Activated CD4-positive, alpha-beta T cell treated with anti-CD3 and anti-CD28 coated beads for 36 hours (primary cell): ENCODE measurements at regions not wholly inside any gene's neighbourhood (a gene's known extent, or its start where the extent isn't known, plus 50 kb on each side); places are given as distances from the start of the nearest gene placed in this dataset.
"Not testable (repeated sequence)": the region's sequence is repeated elsewhere in the genome, so short reads cannot be mapped to it uniquely, and the experiment has no call there.

Experiments
- ATAC-seq: fragments of 200-7000 bp; cut with Tn5 transposase; one replicate; pipeline ENCODE4 v1.10.0; 2021; ENCODE audit warnings: mild to moderate bottlenecking, moderate library complexity
- CTCF ChIA-PET: fragments of 350-600 bp; sonication (Branson Sonifier 250); formaldehyde crosslinking; loops from one replicate; lab custom pipeline; 2021; ENCODE audit warnings: antibody characterized with exemption; lab: Charles Lee
- POLR2A ChIA-PET: fragments of 350-600 bp; sonication (Branson Sonifier 250); formaldehyde crosslinking; loops from one replicate; lab custom pipeline; 2021; ENCODE audit warnings: antibody characterized with exemption, inconsistent platforms; lab: Charles Lee
- DNase-seq: peaks from one replicate; pipeline ENCODE4 v3.0.0-alpha.2; 2020
- H3K27ac Mint-ChIP-seq: one replicate; pipeline ENCODE4 v1.8.0; 2021; ENCODE audit warnings: mixed read lengths
- H3K27me3 Mint-ChIP-seq: one replicate; pipeline ENCODE4 v1.8.0; 2021; ENCODE audit warnings: mixed read lengths
- H3K36me3 Mint-ChIP-seq: one replicate; pipeline ENCODE4 v1.8.0; 2021; ENCODE audit warnings: low read depth, mixed read lengths
- H3K4me1 Mint-ChIP-seq: one replicate; pipeline ENCODE4 v1.8.0; 2021; ENCODE audit warnings: mixed read lengths
- H3K4me3 Mint-ChIP-seq: one replicate; pipeline ENCODE4 v1.8.0; 2021; ENCODE audit warnings: mild to moderate bottlenecking, moderate library complexity, mixed read lengths
- H3K9me3 Mint-ChIP-seq: one replicate; pipeline ENCODE4 v1.8.0; 2021; ENCODE audit warnings: low read depth, mixed read lengths
- intact Hi-C, 2 experiments: fragments of 100-400 bp; cut with DNase I in 1 of 2; cut with micrococcal nuclease in 1 of 2; formaldehyde crosslinking; loops; one replicate each; pipeline versions ENCODE4 v1.14.2 to v1.15.1; 2022 to 2024; cut with DNase I, micrococcal nuclease

- Mint-ChIP-seq H3K4me1 (peaks cover 23% of the 10 kb centered on the region), H3K27ac (no peak overlapping the region), H3K27me3 (no peaks in the 10 kb centered on the region), H3K36me3 (no peaks in the 10 kb centered on the region), H3K4me3 (no peak overlapping the region), H3K9me3 (no peaks in the 10 kb centered on the region)
- ATAC-seq (peak; percentile 65), DNase-seq (no peak)
- ChIA-PET POLR2A (interaction anchor here (0.6 kb wide), 1 partner anchor 330 kb away, joined by 3 read pairs; no protein-coding TSS in a partner anchor), CTCF (interaction anchor here (0.7 to 0.8 kb wide), 3 partner anchors 22 to 174 kb away, joined by 3 to 4 read pairs (median 3); no protein-coding TSS in a partner anchor)
- intact Hi-C loops = no loop called here
Measured at GRCh38 chr13:40363653-40364052, 302.8 kb downstream of the FOXO1 start.

- ATAC-seq = no peak
- CTCF ChIA-PET = no interaction called here
Measured at GRCh38 chr13:40366119-40366518, 300.3 kb downstream of the FOXO1 start.

GRCh38 chr13:40368127-40368891 is 298.1 kb downstream of the FOXO1 start:
- intact Hi-C loops = no loop called here
- POLR2A ChIA-PET = interaction anchor here (0.7 kb wide), 1 partner anchor 245 kb away, joined by 3 read pairs; no protein-coding TSS in a partner anchor
- peaks cover 45% of the 10 kb centered on the region for H3K4me1 Mint-ChIP-seq

More at GRCh38 chr13:40366119-40366518, 300.3 kb downstream of the FOXO1 start:
- H3K27ac Mint-ChIP-seq = no peak overlapping the region
- no peak for DNase-seq
- H3K4me3 Mint-ChIP-seq = no peak overlapping the region
- no peaks in the 10 kb centered on the region for H3K9me3 Mint-ChIP-seq
- intact Hi-C loops = no loop called here
- POLR2A ChIA-PET = no interaction called here
- no peaks in the 10 kb centered on the region for H3K36me3 Mint-ChIP-seq
- H3K4me1 Mint-ChIP-seq = peaks cover 35% of the 10 kb centered on the region
- no peaks in the 10 kb centered on the region for H3K27me3 Mint-ChIP-seq

GRCh38 chr13:40370661-40371060 is 295.8 kb downstream of the FOXO1 start:
- peaks cover 6% of the 10 kb centered on the region for H3K36me3 Mint-ChIP-seq
- ChIA-PET POLR2A (no interaction called here), CTCF (interaction anchor here (0.7 to 0.8 kb wide), 2 partner anchors 9 to 22 kb away, joined by 3 to 5 read pairs; no protein-coding TSS in a partner anchor)
- no peak overlapping the region for H3K4me3 Mint-ChIP-seq
- DNase-seq (no peak), ATAC-seq (peak; percentile 47)
- H3K4me1 Mint-ChIP-seq = peaks cover 42% of the 10 kb centered on the region
- peak overlapping the region; percentile 61 for H3K27ac Mint-ChIP-seq
- intact Hi-C loops = loop anchor here (5.0 kb wide), 3 partner anchors 147 to 292 kb away; no protein-coding TSS in a partner anchor
- H3K27me3 Mint-ChIP-seq = no peaks in the 10 kb centered on the region
- H3K9me3 Mint-ChIP-seq = peaks cover 4% of the 10 kb centered on the region

More at GRCh38 chr13:40368127-40368891, 298.1 kb downstream of the FOXO1 start:
- Mint-ChIP-seq H3K27me3 (no peaks in the 10 kb centered on the region), H3K9me3 (no peaks in the 10 kb centered on the region), H3K27ac (no peak overlapping the region), H3K4me3 (no peak overlapping the region), H3K36me3 (peaks cover under 1% of the 10 kb centered on the region)
- CTCF ChIA-PET = interaction anchor here (0.9 to 1.0 kb wide), 2 partner anchors 15 to 300 kb away, joined by 3 to 4 read pairs; no protein-coding TSS in a partner anchor
- DNase-seq = no peak
- ATAC-seq = no peak

- ChIA-PET CTCF (interaction anchor here (0.6 to 1.0 kb wide), 4 partner anchors 8 to 302 kb away, joined by 3 to 5 read pairs (median 3); no protein-coding TSS in a partner anchor), POLR2A (no interaction called here)
- Mint-ChIP-seq H3K27me3 (no peaks in the 10 kb centered on the region), H3K4me3 (no peak overlapping the region), H3K4me1 (peaks cover 42% of the 10 kb centered on the region), H3K9me3 (peaks cover 4% of the 10 kb centered on the region), H3K36me3 (peaks cover 6% of the 10 kb centered on the region), H3K27ac (peak overlapping the region; percentile 61)
- DNase-seq = no peak
- ATAC-seq = no peak
- intact Hi-C loops = loop anchor here (5.0 kb wide), 3 partner anchors 146 to 291 kb away; no protein-coding TSS in a partner anchor
Measured at GRCh38 chr13:40371531-40372125, 294.8 kb downstream of the FOXO1 start.

GRCh38 chr13:40373608-40374007 is 292.8 kb downstream of the FOXO1 start:
- intact Hi-C loops = loop anchor here (5.0 kb wide), 3 partner anchors 144 to 289 kb away; no protein-coding TSS in a partner anchor
- ATAC-seq (peak; percentile 75), DNase-seq (peak; percentile 68)
- H3K36me3 Mint-ChIP-seq, H3K4me3 Mint-ChIP-seq, POLR2A ChIA-PET, H3K27me3 Mint-ChIP-seq, CTCF ChIA-PET, H3K9me3 Mint-ChIP-seq: not testable (repeated sequence)
- peak overlapping the region; percentile 89 for H3K27ac Mint-ChIP-seq
- H3K4me1 Mint-ChIP-seq = peaks cover 54% of the 10 kb centered on the region

- Mint-ChIP-seq H3K36me3 (peaks cover 6% of the 10 kb centered on the region), H3K27ac (no peak overlapping the region), H3K4me3 (no peak overlapping the region), H3K4me1 (peaks cover 54% of the 10 kb centered on the region), H3K9me3 (peaks cover 7% of the 10 kb centered on the region), H3K27me3 (no peaks in the 10 kb centered on the region)
- intact Hi-C loops = no loop called here
- CTCF ChIA-PET = interaction anchor here (1.1 kb wide), 1 partner anchor 13 kb away, joined by 3 read pairs; no protein-coding TSS in a partner anchor
- DNase-seq (no peak), ATAC-seq (no peak)
- POLR2A ChIA-PET = no interaction called here
Measured at GRCh38 chr13:40375489-40376171, 290.8 kb downstream of the FOXO1 start.

- intact Hi-C loops = no loop called here
- CTCF ChIA-PET = interaction anchor here (1.1 to 1.6 kb wide), 2 partner anchors 13 to 307 kb away, joined by 3 read pairs; no protein-coding TSS in a partner anchor
Measured at GRCh38 chr13:40376296-40376849, 290.1 kb downstream of the FOXO1 start.

GRCh38 chr13:40376867-40377535 is 289.4 kb downstream of the FOXO1 start:
- CTCF ChIA-PET = interaction anchor here (1.6 kb wide), 1 partner anchor 308 kb away, joined by 3 read pairs; no protein-coding TSS in a partner anchor
- Mint-ChIP-seq H3K27ac (no peak overlapping the region), H3K4me1 (peaks cover 40% of the 10 kb centered on the region), H3K27me3 (no peaks in the 10 kb centered on the region), H3K9me3 (peaks cover 7% of the 10 kb centered on the region), H3K36me3 (peaks cover 6% of the 10 kb centered on the region), H3K4me3 (no peak overlapping the region)
- intact Hi-C loops = no loop called here
- ATAC-seq (no peak), DNase-seq (no peak)
- POLR2A ChIA-PET = no interaction called here

More at GRCh38 chr13:40376296-40376849, 290.1 kb downstream of the FOXO1 start:
- no peak overlapping the region for H3K4me3 Mint-ChIP-seq
- H3K27ac Mint-ChIP-seq = no peak overlapping the region
- POLR2A ChIA-PET = no interaction called here
- peaks cover 46% of the 10 kb centered on the region for H3K4me1 Mint-ChIP-seq
- H3K9me3 Mint-ChIP-seq = peaks cover 7% of the 10 kb centered on the region
- no peaks in the 10 kb centered on the region for H3K27me3 Mint-ChIP-seq
- DNase-seq (no peak), ATAC-seq (no peak)
- peaks cover 6% of the 10 kb centered on the region for H3K36me3 Mint-ChIP-seq

- H3K4me3 Mint-ChIP-seq = no peak overlapping the region
- H3K36me3 Mint-ChIP-seq = peaks cover 6% of the 10 kb centered on the region
- peaks cover 7% of the 10 kb centered on the region for H3K9me3 Mint-ChIP-seq
- peak; percentile 79 for ATAC-seq
- H3K4me1 Mint-ChIP-seq = peaks cover 36% of the 10 kb centered on the region
- ChIA-PET POLR2A (interaction anchor here (0.5 kb wide), 1 partner anchor 126 kb away, joined by 4 read pairs; no protein-coding TSS in a partner anchor), CTCF (interaction anchor here (1.6 kb wide), 1 partner anchor 308 kb away, joined by 3 read pairs; no protein-coding TSS in a partner anchor)
- no peak overlapping the region for H3K27ac Mint-ChIP-seq
- intact Hi-C loops = no loop called here
- no peaks in the 10 kb centered on the region for H3K27me3 Mint-ChIP-seq
- peak; percentile 72 for DNase-seq
Measured at GRCh38 chr13:40377783-40378182, 288.7 kb downstream of the FOXO1 start.
